WTC11 (cell line): ENCODE measurements at regions not wholly inside any gene's neighbourhood (a gene's known extent, or its start where the extent isn't known, plus 50 kb on each side); places are given as distances from the start of the nearest gene placed in this dataset.

Experiments
- ATAC-seq: fragments of 200-7000 bp; cut with Tn5 transposase; 2 replicates; pipeline ENCODE4 v1.10.0; 2021; ENCODE audit warnings: mild to moderate bottlenecking, moderate library complexity
- CTCF ChIA-PET: fragments of 300-600 bp; sonication (Branson Sonifier 250); formaldehyde crosslinking; loops from one replicate; lab custom pipeline; 2021; ENCODE audit warnings: antibody characterized with exemption; lab: Charles Lee
- POLR2A ChIA-PET: fragments of 350-600 bp; sonication (Branson Sonifier 250); formaldehyde crosslinking; loops from one replicate; lab custom pipeline; 2021; ENCODE audit warnings: antibody characterized with exemption; lab: Charles Lee
- DNase-seq: peaks from one replicate; pipeline ENCODE4 v3.0.0; 2021; ENCODE audit warnings: low spot score
- H3K27ac Mint-ChIP-seq: 2 replicates; pipeline ENCODE4 v1.8.0; 2021; ENCODE audit warnings: mixed read lengths
- H3K27me3 Mint-ChIP-seq: 2 replicates; pipeline ENCODE4 v1.8.0; 2021; ENCODE audit warnings: low read depth, mild to moderate bottlenecking, moderate library complexity, mixed read lengths
- H3K36me3 Mint-ChIP-seq: 2 replicates; pipeline ENCODE4 v1.8.0; 2021; ENCODE audit warnings: mixed read lengths
- H3K4me1 Mint-ChIP-seq: 2 replicates; pipeline ENCODE4 v1.8.0; 2022; ENCODE audit warnings: mixed read lengths
- H3K4me3 Mint-ChIP-seq: 2 replicates; pipeline ENCODE4 v1.8.0; 2021; ENCODE audit warnings: mild to moderate bottlenecking, moderate library complexity, mixed read lengths
- H3K9me3 Mint-ChIP-seq: 2 replicates; pipeline ENCODE4 v1.8.0; 2021; ENCODE audit warnings: mixed read lengths
- ATF1 ChIP-seq: sonication (generic); formaldehyde crosslinking; IDR thresholded peaks from 2 replicates; pipeline ENCODE4 v1.8.1; 2023; ENCODE audit warnings: mild to moderate bottlenecking, moderate library complexity, missing genetic modification reagents
- IRF2 ChIP-seq: sonication (generic); formaldehyde crosslinking; IDR thresholded peaks from 2 replicates; pipeline ENCODE4 v1.8.0; 2022; ENCODE audit warnings: low read depth, missing genetic modification reagents, borderline replicate concordance
- JAZF1 ChIP-seq: fragments of 250-450 bp; sonication (Bioruptor Pico); IDR thresholded peaks from 2 replicates; pipeline ENCODE4 v1.9.0; 2021; ENCODE audit warnings: moderate library complexity, mild to moderate bottlenecking, inconsistent platforms
- NFATC4 ChIP-seq: fragments of 250-450 bp; sonication (Bioruptor Pico); IDR thresholded peaks from 2 replicates; pipeline ENCODE4 v1.9.0; 2021; ENCODE audit warnings: mild to moderate bottlenecking
- NFE2L1 ChIP-seq: sonication (generic); formaldehyde crosslinking; IDR thresholded peaks from 2 replicates; pipeline ENCODE4 v1.8.1; 2023; ENCODE audit warnings: missing genetic modification reagents
- OVOL2 ChIP-seq: fragments of 250-450 bp; sonication (Bioruptor Pico); IDR thresholded peaks from 2 replicates; pipeline ENCODE4 v1.9.0; 2021; ENCODE audit warnings: mild to moderate bottlenecking, borderline replicate concordance
- RELA ChIP-seq: sonication (generic); formaldehyde crosslinking; IDR thresholded peaks from 2 replicates; pipeline ENCODE4 v1.8.1; 2022; ENCODE audit warnings: missing genetic modification reagents, mild to moderate bottlenecking, borderline replicate concordance
- RORB ChIP-seq: fragments of 250-450 bp; sonication (Bioruptor Pico); IDR thresholded peaks from 2 replicates; pipeline ENCODE4 v1.9.0; 2021; ENCODE audit warnings: mild to moderate bottlenecking
- SMAD3 ChIP-seq: sonication (generic); formaldehyde crosslinking; IDR thresholded peaks from 2 replicates; pipeline ENCODE4 v1.8.0; 2022; ENCODE audit warnings: missing genetic modification reagents, mild to moderate bottlenecking, borderline replicate concordance
- ZBTB21 ChIP-seq: sonication (generic); formaldehyde crosslinking; IDR thresholded peaks from 2 replicates; pipeline ENCODE4 v1.8.1; 2023; ENCODE audit warnings: mild to moderate bottlenecking, missing genetic modification reagents, borderline replicate concordance
- ZNF263 ChIP-seq: sonication (generic); formaldehyde crosslinking; IDR thresholded peaks from 2 replicates; pipeline ENCODE4 v1.8.1; 2022; ENCODE audit warnings: low read depth, mild to moderate bottlenecking, moderate library complexity, missing genetic modification reagents
- ZNF423 ChIP-seq: fragments of 250-450 bp; sonication (Bioruptor Pico); IDR thresholded peaks from 2 replicates; pipeline ENCODE4 v2.1.2; 2022; ENCODE audit warnings: mild to moderate bottlenecking, moderate library complexity
- TF ChIP-seq, protein P1 (sequence below): sonication (generic); formaldehyde crosslinking; IDR thresholded peaks from 2 replicates; pipeline ENCODE4 v1.8.1; 2023; ENCODE audit warnings: mild to moderate bottlenecking, missing genetic modification reagents
- TF ChIP-seq, protein P2 (sequence below): fragments of 200-600 bp; IDR thresholded peaks from 2 replicates; pipeline ENCODE4 v1.8.0; 2022; ENCODE audit warnings: antibody characterized with exemption
- TF ChIP-seq, protein P3 (sequence below): sonication (generic); formaldehyde crosslinking; IDR thresholded peaks from 2 replicates; pipeline ENCODE4 v1.8.0; 2022; ENCODE audit warnings: missing genetic modification reagents
- TF ChIP-seq, protein P4 (sequence below): sonication (generic); formaldehyde crosslinking; IDR thresholded peaks from 2 replicates; pipeline ENCODE4 v1.8.1; 2023; ENCODE audit warnings: mild to moderate bottlenecking, moderate library complexity, missing genetic modification reagents
- TF ChIP-seq, protein P5 (sequence below): fragments of 250-450 bp; sonication (Bioruptor Pico); IDR thresholded peaks from 2 replicates; pipeline ENCODE4 v2.1.2; 2022; ENCODE audit warnings: mild to moderate bottlenecking, moderate library complexity
- TF ChIP-seq, protein P6 (sequence below): sonication (generic); formaldehyde crosslinking; IDR thresholded peaks from 2 replicates; pipeline ENCODE4 v1.8.1; 2022; ENCODE audit warnings: low read depth, missing genetic modification reagents, borderline replicate concordance
- TF ChIP-seq, protein P7 (sequence below): sonication (generic); formaldehyde crosslinking; IDR thresholded peaks from 2 replicates; pipeline ENCODE4 v1.8.1; 2023; ENCODE audit warnings: mild to moderate bottlenecking, missing genetic modification reagents
- TF ChIP-seq, protein P8 (sequence below): sonication (generic); formaldehyde crosslinking; IDR thresholded peaks from 2 replicates; pipeline ENCODE4 v1.8.0; 2022; ENCODE audit warnings: mild to moderate bottlenecking, missing genetic modification reagents

DNA sequence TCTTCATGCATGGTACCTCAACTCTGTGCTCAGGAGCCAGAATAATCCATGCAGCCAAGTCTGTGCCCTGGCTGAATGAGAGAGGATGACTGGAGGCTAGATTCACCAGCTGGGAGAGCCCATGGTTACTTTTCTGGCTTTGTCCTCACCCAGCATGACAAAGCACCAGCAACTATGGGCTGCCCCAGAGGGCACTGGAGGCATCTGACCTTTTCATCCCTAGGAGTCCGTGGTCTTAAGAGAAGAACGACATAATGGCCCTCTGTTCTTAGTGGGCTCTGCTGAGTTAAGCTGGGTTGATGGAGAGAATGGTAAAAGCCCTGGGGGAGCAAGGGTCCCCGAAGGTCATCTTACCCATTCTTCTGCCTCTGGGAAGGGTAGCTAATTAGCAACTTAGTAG is 54.6 kb upstream of the TNP1 start (continued):
- TF ChIP-seq, protein P1, sequence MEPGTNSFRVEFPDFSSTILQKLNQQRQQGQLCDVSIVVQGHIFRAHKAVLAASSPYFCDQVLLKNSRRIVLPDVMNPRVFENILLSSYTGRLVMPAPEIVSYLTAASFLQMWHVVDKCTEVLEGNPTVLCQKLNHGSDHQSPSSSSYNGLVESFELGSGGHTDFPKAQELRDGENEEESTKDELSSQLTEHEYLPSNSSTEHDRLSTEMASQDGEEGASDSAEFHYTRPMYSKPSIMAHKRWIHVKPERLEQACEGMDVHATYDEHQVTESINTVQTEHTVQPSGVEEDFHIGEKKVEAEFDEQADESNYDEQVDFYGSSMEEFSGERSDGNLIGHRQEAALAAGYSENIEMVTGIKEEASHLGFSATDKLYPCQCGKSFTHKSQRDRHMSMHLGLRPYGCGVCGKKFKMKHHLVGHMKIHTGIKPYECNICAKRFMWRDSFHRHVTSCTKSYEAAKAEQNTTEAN = no peak
- TF ChIP-seq, protein P2, sequence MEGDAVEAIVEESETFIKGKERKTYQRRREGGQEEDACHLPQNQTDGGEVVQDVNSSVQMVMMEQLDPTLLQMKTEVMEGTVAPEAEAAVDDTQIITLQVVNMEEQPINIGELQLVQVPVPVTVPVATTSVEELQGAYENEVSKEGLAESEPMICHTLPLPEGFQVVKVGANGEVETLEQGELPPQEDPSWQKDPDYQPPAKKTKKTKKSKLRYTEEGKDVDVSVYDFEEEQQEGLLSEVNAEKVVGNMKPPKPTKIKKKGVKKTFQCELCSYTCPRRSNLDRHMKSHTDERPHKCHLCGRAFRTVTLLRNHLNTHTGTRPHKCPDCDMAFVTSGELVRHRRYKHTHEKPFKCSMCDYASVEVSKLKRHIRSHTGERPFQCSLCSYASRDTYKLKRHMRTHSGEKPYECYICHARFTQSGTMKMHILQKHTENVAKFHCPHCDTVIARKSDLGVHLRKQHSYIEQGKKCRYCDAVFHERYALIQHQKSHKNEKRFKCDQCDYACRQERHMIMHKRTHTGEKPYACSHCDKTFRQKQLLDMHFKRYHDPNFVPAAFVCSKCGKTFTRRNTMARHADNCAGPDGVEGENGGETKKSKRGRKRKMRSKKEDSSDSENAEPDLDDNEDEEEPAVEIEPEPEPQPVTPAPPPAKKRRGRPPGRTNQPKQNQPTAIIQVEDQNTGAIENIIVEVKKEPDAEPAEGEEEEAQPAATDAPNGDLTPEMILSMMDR = no peak
- TF ChIP-seq SMAD3 (CRISPR knock-in tag) (no peak), NFE2L1 (no peak), IRF2 (CRISPR knock-in tag) (no peak)
- TF ChIP-seq, protein P3, sequence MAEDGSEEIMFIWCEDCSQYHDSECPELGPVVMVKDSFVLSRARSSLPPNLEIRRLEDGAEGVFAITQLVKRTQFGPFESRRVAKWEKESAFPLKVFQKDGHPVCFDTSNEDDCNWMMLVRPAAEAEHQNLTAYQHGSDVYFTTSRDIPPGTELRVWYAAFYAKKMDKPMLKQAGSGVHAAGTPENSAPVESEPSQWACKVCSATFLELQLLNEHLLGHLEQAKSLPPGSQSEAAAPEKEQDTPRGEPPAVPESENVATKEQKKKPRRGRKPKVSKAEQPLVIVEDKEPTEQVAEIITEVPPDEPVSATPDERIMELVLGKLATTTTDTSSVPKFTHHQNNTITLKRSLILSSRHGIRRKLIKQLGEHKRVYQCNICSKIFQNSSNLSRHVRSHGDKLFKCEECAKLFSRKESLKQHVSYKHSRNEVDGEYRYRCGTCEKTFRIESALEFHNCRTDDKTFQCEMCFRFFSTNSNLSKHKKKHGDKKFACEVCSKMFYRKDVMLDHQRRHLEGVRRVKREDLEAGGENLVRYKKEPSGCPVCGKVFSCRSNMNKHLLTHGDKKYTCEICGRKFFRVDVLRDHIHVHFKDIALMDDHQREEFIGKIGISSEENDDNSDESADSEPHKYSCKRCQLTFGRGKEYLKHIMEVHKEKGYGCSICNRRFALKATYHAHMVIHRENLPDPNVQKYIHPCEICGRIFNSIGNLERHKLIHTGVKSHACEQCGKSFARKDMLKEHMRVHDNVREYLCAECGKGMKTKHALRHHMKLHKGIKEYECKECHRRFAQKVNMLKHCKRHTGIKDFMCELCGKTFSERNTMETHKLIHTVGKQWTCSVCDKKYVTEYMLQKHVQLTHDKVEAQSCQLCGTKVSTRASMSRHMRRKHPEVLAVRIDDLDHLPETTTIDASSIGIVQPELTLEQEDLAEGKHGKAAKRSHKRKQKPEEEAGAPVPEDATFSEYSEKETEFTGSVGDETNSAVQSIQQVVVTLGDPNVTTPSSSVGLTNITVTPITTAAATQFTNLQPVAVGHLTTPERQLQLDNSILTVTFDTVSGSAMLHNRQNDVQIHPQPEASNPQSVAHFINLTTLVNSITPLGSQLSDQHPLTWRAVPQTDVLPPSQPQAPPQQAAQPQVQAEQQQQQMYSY (CRISPR knock-in tag) = no peak

DNA sequence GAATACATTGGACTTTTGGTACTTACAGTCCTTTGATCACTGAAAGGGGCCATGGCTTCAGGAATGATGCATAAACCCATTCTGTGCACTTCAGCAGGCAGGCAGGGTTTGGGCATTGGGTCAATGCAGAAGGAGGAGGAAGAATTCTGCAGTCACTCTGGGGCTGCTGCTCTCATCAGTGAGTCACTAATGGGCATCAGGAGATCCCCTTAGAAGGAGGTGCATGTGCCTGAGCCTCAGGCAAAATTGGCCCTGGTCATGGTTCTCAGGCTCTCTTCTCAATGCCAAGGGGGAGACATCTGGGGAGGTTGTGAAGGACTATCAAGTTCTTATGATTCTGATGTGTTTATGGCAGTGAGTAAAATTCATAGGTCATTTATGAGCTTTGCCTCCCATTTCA is 52.0 kb upstream of the TNP1 start:
- H3K4me1 Mint-ChIP-seq = no peaks in the 10 kb centered on the region
- no peaks in the 10 kb centered on the region for H3K9me3 Mint-ChIP-seq
- DNase-seq = no peak
- ATAC-seq = no peak
- H3K27ac Mint-ChIP-seq = no peak overlapping the region
- no peaks in the 10 kb centered on the region for H3K36me3 Mint-ChIP-seq
- H3K4me3 Mint-ChIP-seq = no peak overlapping the region
- H3K27me3 Mint-ChIP-seq = no peaks in the 10 kb centered on the region
- ChIA-PET POLR2A (no interaction called here), CTCF (interaction anchor here (0.6 kb wide), 1 partner anchor 36 kb away, joined by 4 read pairs; no protein-coding TSS in a partner anchor)
- TF ChIP-seq ATF1 (CRISPR knock-in tag) = no peak
- no peak for TF ChIP-seq ZBTB21 (CRISPR knock-in tag)
- TF ChIP-seq, protein P4, sequence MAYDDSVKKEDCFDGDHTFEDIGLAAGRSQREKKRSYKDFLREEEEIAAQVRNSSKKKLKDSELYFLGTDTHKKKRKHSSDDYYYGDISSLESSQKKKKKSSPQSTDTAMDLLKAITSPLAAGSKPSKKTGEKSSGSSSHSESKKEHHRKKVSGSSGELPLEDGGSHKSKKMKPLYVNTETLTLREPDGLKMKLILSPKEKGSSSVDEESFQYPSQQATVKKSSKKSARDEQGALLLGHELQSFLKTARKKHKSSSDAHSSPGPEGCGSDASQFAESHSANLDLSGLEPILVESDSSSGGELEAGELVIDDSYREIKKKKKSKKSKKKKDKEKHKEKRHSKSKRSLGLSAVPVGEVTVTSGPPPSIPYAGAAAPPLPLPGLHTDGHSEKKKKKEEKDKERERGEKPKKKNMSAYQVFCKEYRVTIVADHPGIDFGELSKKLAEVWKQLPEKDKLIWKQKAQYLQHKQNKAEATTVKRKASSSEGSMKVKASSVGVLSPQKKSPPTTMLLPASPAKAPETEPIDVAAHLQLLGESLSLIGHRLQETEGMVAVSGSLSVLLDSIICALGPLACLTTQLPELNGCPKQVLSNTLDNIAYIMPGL (CRISPR knock-in tag) = no peak
- TF ChIP-seq ZNF263 (CRISPR knock-in tag) = no peak
- TF ChIP-seq RORB = no peak
- TF ChIP-seq RELA = no peak
- TF ChIP-seq JAZF1 (CRISPR knock-in tag) = no peak
- TF ChIP-seq IRF2 (CRISPR knock-in tag) = no peak
- TF ChIP-seq NFATC4 (CRISPR knock-in tag) = no peak
- TF ChIP-seq, protein P5, sequence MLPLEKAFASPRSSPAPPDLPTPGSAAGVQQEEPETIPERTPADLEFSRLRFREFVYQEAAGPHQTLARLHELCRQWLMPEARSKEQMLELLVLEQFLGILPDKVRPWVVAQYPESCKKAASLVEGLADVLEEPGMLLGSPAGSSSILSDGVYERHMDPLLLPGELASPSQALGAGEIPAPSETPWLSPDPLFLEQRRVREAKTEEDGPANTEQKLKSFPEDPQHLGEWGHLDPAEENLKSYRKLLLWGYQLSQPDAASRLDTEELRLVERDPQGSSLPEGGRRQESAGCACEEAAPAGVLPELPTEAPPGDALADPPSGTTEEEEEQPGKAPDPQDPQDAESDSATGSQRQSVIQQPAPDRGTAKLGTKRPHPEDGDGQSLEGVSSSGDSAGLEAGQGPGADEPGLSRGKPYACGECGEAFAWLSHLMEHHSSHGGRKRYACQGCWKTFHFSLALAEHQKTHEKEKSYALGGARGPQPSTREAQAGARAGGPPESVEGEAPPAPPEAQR (CRISPR knock-in tag) = no peak
- TF ChIP-seq, protein P6, sequence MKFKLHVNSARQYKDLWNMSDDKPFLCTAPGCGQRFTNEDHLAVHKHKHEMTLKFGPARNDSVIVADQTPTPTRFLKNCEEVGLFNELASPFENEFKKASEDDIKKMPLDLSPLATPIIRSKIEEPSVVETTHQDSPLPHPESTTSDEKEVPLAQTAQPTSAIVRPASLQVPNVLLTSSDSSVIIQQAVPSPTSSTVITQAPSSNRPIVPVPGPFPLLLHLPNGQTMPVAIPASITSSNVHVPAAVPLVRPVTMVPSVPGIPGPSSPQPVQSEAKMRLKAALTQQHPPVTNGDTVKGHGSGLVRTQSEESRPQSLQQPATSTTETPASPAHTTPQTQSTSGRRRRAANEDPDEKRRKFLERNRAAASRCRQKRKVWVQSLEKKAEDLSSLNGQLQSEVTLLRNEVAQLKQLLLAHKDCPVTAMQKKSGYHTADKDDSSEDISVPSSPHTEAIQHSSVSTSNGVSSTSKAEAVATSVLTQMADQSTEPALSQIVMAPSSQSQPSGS (CRISPR knock-in tag) = no peak
- TF ChIP-seq SMAD3 (CRISPR knock-in tag) = no peak
- no peak for TF ChIP-seq OVOL2
- TF ChIP-seq NFE2L1 = no peak
- TF ChIP-seq, protein P7, sequence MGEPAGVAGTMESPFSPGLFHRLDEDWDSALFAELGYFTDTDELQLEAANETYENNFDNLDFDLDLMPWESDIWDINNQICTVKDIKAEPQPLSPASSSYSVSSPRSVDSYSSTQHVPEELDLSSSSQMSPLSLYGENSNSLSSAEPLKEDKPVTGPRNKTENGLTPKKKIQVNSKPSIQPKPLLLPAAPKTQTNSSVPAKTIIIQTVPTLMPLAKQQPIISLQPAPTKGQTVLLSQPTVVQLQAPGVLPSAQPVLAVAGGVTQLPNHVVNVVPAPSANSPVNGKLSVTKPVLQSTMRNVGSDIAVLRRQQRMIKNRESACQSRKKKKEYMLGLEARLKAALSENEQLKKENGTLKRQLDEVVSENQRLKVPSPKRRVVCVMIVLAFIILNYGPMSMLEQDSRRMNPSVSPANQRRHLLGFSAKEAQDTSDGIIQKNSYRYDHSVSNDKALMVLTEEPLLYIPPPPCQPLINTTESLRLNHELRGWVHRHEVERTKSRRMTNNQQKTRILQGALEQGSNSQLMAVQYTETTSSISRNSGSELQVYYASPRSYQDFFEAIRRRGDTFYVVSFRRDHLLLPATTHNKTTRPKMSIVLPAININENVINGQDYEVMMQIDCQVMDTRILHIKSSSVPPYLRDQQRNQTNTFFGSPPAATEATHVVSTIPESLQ (CRISPR knock-in tag) = no peak
- no peak for TF ChIP-seq ZNF423 (CRISPR knock-in tag)
- TF ChIP-seq, protein P8, sequence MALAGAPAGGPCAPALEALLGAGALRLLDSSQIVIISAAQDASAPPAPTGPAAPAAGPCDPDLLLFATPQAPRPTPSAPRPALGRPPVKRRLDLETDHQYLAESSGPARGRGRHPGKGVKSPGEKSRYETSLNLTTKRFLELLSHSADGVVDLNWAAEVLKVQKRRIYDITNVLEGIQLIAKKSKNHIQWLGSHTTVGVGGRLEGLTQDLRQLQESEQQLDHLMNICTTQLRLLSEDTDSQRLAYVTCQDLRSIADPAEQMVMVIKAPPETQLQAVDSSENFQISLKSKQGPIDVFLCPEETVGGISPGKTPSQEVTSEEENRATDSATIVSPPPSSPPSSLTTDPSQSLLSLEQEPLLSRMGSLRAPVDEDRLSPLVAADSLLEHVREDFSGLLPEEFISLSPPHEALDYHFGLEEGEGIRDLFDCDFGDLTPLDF = no peak
